ENCODE measurements at regions not wholly inside any gene's neighbourhood (a gene's known extent, or its start where the extent isn't known, plus 50 kb on each side); places are given as distances from the start of the nearest gene placed in this dataset.

- DNase-seq (ENCODE audit: low read depth): no peak
Measured at GRCh38 chr2:107024269-107024668, 138.3 kb upstream of the ST6GAL2 start.

GRCh38 chr2:107025291-107025857 lies 139.4 kb upstream of the ST6GAL2 start:
- DNase-seq (ENCODE audit: low read depth): no peak

GRCh38 chr2:107025869-107026380 lies 140.0 kb upstream of the ST6GAL2 start:
- DNase-seq (ENCODE audit: low read depth): peak; percentile 92

GRCh38 chr2:107027205-107027604 lies 141.2 kb upstream of the ST6GAL2 start:
- DNase-seq (ENCODE audit: low read depth): peak; percentile 3

GRCh38 chr2:107027810-107028209 lies 141.8 kb upstream of the ST6GAL2 start:
- no peak for DNase-seq (ENCODE audit: low read depth)

GRCh38 chr2:107028661-107029060 lies 142.7 kb upstream of the ST6GAL2 start:
- DNase-seq (ENCODE audit: low read depth): no peak

GRCh38 chr2:107036293-107036692 lies 150.3 kb upstream of the ST6GAL2 start:
- DNase-seq (ENCODE audit: low read depth): no peak

- DNase-seq (ENCODE audit: low read depth): no peak
Measured at GRCh38 chr2:107062173-107062572, 176.2 kb upstream of the ST6GAL2 start.

- no peak for DNase-seq (ENCODE audit: low read depth)
Measured at GRCh38 chr2:107062599-107063220, 176.7 kb upstream of the ST6GAL2 start.

- DNase-seq (ENCODE audit: low read depth): no peak
Measured at GRCh38 chr2:107063228-107063627, 177.3 kb upstream of the ST6GAL2 start.

GRCh38 chr2:107064750-107065149 lies 178.8 kb upstream of the ST6GAL2 start:
- DNase-seq (ENCODE audit: low read depth): no peak

GRCh38 chr2:107068069-107068916 lies 182.3 kb upstream of the ST6GAL2 start:
- DNase-seq (ENCODE audit: low read depth): no peak

- DNase-seq (ENCODE audit: low read depth): no peak
Measured at GRCh38 chr2:107069890-107070289, 183.9 kb upstream of the ST6GAL2 start.

- peak; percentile 29 for DNase-seq (ENCODE audit: low read depth)
Measured at GRCh38 chr2:107072150-107072940, 186.4 kb upstream of the ST6GAL2 start.

GRCh38 chr2:107078584-107078983 lies 192.6 kb upstream of the ST6GAL2 start:
- no peak for DNase-seq (ENCODE audit: low read depth)

GRCh38 chr2:107086497-107086896 lies 200.5 kb upstream of the ST6GAL2 start:
- no peak for DNase-seq (ENCODE audit: low read depth)

GRCh38 chr2:107088156-107088555 lies 202.2 kb upstream of the ST6GAL2 start:
- DNase-seq (ENCODE audit: low read depth): no peak

- peak; percentile 60 for DNase-seq (ENCODE audit: low read depth)
Measured at GRCh38 chr2:107091163-107091864, 205.3 kb upstream of the ST6GAL2 start.

- no peak for DNase-seq (ENCODE audit: low read depth)
Measured at GRCh38 chr2:107093426-107093957, 207.5 kb upstream of the ST6GAL2 start.

GRCh38 chr2:107094450-107094986 lies 208.6 kb upstream of the ST6GAL2 start:
- no peak for DNase-seq (ENCODE audit: low read depth)

All from HT1080 (cell line).